Neural cell (in vitro differentiated cells): ENCODE measurements at regions not wholly inside any gene's neighbourhood (a gene's known extent, or its start where the extent isn't known, plus 50 kb on each side); places are given as distances from the start of the nearest gene placed in this dataset.

Experiments
- EP300 ChIP-seq: fragments of 450-650 bp; conservative IDR thresholded peaks from 2 replicates; pipeline ENCODE4 v1.6.1; 2014; ENCODE audit warnings: antibody characterized with exemption, mild to moderate bottlenecking, moderate library complexity; ENCODE audit not compliant: poor library complexity, severe bottlenecking
- EZH2 ChIP-seq: fragments of 200-600, 300-800 bp; shearing (Covaris generic), sonication (generic); IDR thresholded peaks from 2 replicates; pipeline ENCODE4 v1.6.1; 2014; ENCODE audit warnings: antibody characterized with exemption, low read length, borderline replicate concordance, mild to moderate bottlenecking; ENCODE audit not compliant: insufficient read depth, poor library complexity, severe bottlenecking
- POLR2AphosphoS5 ChIP-seq: IDR thresholded peaks from 2 replicates; pipeline ENCODE4 v1.6.1; 2012
- TAF1 ChIP-seq: IDR thresholded peaks from 2 replicates; pipeline ENCODE4 v1.6.1; 2012; ENCODE audit warnings: low read depth
- TF ChIP-seq, protein P1 (sequence below): fragments of 450-650 bp; IDR thresholded peaks from 2 replicates; pipeline ENCODE4 v1.5.1; 2014; ENCODE audit warnings: antibody characterized with exemption, mild to moderate bottlenecking, moderate library complexity; ENCODE audit not compliant: poor library complexity, severe bottlenecking

DNA sequence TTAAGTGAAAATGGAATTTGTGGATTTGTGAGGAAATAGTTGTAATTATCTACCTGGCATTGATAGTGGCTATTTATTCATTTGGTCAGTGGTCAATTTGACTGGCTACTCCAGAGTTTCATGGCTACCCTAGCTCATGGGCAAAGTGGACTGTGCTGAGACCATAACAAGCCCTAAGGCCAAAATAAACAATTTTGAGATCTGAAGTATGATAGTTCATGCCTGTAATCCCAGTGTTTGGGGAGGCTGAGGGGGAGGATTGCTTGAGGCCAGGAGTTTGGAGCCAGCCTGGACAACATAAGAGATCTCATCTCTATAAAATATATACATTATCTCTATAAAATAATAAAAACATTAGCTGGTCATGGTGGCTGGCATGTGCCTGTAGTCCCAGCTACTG lies 311.7 kb downstream of the HIVEP2 start:
- TF ChIP-seq EZH2 (no peak), TAF1 (no peak), POLR2AphosphoS5 (no peak), EP300 (no peak)
- TF ChIP-seq, protein P1, sequence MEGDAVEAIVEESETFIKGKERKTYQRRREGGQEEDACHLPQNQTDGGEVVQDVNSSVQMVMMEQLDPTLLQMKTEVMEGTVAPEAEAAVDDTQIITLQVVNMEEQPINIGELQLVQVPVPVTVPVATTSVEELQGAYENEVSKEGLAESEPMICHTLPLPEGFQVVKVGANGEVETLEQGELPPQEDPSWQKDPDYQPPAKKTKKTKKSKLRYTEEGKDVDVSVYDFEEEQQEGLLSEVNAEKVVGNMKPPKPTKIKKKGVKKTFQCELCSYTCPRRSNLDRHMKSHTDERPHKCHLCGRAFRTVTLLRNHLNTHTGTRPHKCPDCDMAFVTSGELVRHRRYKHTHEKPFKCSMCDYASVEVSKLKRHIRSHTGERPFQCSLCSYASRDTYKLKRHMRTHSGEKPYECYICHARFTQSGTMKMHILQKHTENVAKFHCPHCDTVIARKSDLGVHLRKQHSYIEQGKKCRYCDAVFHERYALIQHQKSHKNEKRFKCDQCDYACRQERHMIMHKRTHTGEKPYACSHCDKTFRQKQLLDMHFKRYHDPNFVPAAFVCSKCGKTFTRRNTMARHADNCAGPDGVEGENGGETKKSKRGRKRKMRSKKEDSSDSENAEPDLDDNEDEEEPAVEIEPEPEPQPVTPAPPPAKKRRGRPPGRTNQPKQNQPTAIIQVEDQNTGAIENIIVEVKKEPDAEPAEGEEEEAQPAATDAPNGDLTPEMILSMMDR: no peak
